Thoracic aorta (tissue), 2 donors: ENCODE measurements at regions not wholly inside any gene's neighbourhood (a gene's known extent, or its start where the extent isn't known, plus 50 kb on each side); places are given as distances from the start of the nearest gene placed in this dataset.

ENCODE experiments used
- ATAC-seq: fragments of 150-250 bp; one replicate; pipeline ENCODE4 v1.8.0; 2017; ENCODE audit warnings: low read depth; ENCODE audit not compliant: insufficient number of reproducible peaks, low FRiP score
- DNase-seq: peaks from one replicate; pipeline ENCODE4 v3.0.0-alpha.2; 2020; ENCODE audit warnings: low spot score
- H3K27ac ChIP-seq, 2 donors: fragments of 200-600 bp; sonication (generic); 1 replicate in 1 of 2; 2 replicates in 1 of 2; pipeline ENCODE4 v1.5.1; 2016; ENCODE audit warnings: mild to moderate bottlenecking in 2 of 2, moderate library complexity in 2 of 2
- H3K27me3 ChIP-seq: fragments of 200-600 bp; sonication (generic); replicated peaks from 2 replicates; pipeline ENCODE4 v1.6.0; 2016; ENCODE audit warnings: mild to moderate bottlenecking; ENCODE audit not compliant: insufficient read depth
- H3K36me3 ChIP-seq: fragments of 200-600 bp; sonication (generic); one replicate; pipeline ENCODE4 v1.5.1; 2016
- H3K4me1 ChIP-seq, 2 donors: fragments of 200-600 bp; sonication (generic); 1 replicate in 1 of 2; 2 replicates in 1 of 2; pipeline versions ENCODE4 v1.5.1 to v1.6.0; 2016; ENCODE audit warnings: low read depth in 2 of 2, mild to moderate bottlenecking in 1 of 2; ENCODE audit not compliant: control insufficient read depth in 1 of 2
- H3K4me3 ChIP-seq: fragments of 200-600 bp; sonication (generic); 2 replicates; pipeline ENCODE4 v1.5.1; 2016; ENCODE audit warnings: mild to moderate bottlenecking
- H3K9me3 ChIP-seq: fragments of 200-600 bp; sonication (generic); 2 replicates; pipeline ENCODE4 v1.5.1; 2016
- TF ChIP-seq, protein P1 (sequence below): fragments of 200-600 bp; sonication (generic); IDR thresholded peaks from one replicate; pipeline ENCODE4 v1.5.1; 2019; ENCODE audit warnings: antibody characterized with exemption

DNA sequence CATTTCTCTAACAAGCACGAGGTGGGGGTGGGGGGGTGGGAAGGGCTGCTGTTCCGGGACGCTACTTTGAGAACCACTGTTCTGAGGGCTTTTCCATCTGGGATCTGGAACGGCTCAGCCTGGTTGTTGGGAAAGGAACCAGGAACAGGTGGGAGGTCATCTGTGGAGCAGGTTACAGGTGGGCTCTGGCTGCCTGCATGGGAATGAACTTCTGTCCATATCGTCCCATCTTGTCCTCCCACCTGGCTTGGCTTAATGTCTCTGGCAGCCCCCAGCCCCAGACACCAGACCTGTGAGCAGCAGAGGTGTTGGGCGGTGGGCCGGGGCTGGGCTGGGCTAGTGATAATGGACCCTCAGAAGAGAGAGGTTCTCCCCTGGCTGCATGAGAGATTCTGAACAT is 69.4 kb upstream of the TARDBP start:
- DNase-seq (no peak), ATAC-seq (no peak)
- TF ChIP-seq, protein P1, sequence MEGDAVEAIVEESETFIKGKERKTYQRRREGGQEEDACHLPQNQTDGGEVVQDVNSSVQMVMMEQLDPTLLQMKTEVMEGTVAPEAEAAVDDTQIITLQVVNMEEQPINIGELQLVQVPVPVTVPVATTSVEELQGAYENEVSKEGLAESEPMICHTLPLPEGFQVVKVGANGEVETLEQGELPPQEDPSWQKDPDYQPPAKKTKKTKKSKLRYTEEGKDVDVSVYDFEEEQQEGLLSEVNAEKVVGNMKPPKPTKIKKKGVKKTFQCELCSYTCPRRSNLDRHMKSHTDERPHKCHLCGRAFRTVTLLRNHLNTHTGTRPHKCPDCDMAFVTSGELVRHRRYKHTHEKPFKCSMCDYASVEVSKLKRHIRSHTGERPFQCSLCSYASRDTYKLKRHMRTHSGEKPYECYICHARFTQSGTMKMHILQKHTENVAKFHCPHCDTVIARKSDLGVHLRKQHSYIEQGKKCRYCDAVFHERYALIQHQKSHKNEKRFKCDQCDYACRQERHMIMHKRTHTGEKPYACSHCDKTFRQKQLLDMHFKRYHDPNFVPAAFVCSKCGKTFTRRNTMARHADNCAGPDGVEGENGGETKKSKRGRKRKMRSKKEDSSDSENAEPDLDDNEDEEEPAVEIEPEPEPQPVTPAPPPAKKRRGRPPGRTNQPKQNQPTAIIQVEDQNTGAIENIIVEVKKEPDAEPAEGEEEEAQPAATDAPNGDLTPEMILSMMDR, result no peak
- Histone ChIP-seq H3K27me3 (no peaks in the 10 kb centered on the region), H3K4me3 (no peak overlapping the region), H3K4me1 (peaks cover 0 to 20% of the 10 kb centered on the region in 2 donors), H3K27ac (no peak overlapping the region), H3K9me3 (no peaks in the 10 kb centered on the region), H3K36me3 (no peaks in the 10 kb centered on the region)

DNA sequence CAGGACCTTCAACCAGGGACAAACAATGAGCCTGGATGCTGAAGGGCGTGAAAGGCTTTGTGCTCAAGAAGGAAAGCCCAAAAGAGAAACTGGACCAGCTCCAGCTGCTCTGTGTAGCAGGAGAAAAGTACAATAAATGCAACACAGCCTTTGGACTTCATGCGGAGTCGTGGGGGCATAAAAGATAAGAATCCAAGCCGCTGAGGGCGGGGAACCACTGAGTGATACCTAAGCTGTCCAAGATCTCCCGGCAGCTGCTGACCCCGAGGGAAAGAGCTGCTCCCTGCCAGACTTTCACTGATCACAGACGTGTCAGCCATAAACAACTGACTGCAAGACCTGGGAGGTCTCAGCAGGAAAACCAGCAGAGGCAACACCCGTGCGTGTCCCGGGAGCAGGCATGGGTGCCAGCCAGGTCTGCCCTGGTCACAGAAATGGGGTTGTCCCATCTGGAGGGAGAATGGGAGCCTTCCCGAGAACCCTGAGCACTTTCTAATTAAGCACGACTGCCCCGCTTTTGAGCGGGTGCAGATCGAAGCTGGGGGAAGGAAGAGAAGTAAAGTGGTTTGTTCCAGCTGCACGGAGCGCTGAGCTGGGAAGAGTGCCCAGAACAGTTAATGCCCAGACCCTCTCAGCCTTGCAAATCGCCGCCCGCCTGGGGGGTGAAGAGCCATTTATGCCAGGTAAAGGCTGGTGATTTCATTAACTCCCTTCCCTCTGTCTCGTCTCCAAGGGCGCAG is 68.3 kb upstream of the TARDBP start:
- H3K27ac ChIP-seq, result no peak overlapping the region
- H3K4me3 ChIP-seq, result peak overlapping the region; percentile 69
- ATAC-seq (no peak), DNase-seq (no peak)
- H3K36me3 ChIP-seq, result no peaks in the 10 kb centered on the region
- no peaks in the 10 kb centered on the region for H3K27me3 ChIP-seq
- peaks cover 0 to 20% of the 10 kb centered on the region in 2 donors for H3K4me1 ChIP-seq
- TF ChIP-seq, protein P1, result no peak
- no peaks in the 10 kb centered on the region for H3K9me3 ChIP-seq

DNA sequence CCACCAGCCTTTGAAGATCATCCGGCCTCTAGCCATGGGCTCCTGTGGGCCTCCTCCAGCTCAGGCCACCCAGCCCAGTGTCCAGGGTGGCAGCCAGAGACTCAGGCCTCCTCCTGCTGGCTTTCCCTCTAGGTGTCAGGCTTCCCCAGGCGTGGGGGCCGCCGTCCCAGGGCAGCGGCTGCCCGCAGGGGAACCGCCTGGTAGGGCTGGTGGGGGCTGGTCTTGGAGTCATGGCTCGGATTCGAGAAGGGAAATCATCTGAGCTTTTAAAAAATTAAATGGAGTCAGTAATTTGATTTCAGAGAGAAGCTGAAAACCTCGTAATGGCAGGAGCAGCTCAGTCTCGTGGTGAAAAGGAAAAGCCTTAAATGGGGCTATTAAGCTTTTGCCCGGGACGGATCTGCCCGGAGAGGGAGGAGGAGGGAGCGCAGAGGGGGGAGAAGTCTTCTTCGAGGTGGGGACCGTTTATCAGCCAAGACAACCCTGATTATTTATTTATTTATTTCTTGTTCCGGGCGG is 66.4 kb upstream of the TARDBP start:
- H3K36me3 ChIP-seq, result no peaks in the 10 kb centered on the region
- ATAC-seq (no peak), DNase-seq (no peak)
- H3K27ac ChIP-seq, result no peak overlapping the region
- H3K4me1 ChIP-seq, result peaks cover 0 to 20% of the 10 kb centered on the region in 2 donors
- no peak overlapping the region for H3K4me3 ChIP-seq
- H3K9me3 ChIP-seq, result no peaks in the 10 kb centered on the region
- no peaks in the 10 kb centered on the region for H3K27me3 ChIP-seq
- TF ChIP-seq, protein P1, result no peak

DNA sequence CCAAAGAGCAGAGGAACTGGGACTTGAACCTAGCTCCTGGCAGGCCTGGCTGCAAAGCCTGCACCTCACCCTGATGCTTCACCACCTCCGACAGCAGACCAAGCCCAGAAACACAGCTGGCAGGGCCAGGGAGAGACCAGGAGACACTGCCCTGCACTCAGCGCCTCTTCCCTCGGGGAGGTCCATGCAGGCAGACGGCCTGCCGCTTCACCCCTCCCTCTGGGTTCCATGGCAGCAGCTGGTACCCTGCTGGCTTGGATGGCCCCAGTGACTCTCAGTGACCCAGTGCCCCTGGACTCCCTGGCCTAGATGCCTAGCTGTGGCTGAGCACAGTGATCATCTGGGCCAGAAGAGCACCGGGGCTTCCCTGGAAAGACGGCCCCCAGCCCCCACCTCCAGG is 65.3 kb upstream of the TARDBP start:
- TF ChIP-seq, protein P1, result no peak
- H3K27me3 ChIP-seq, result no peaks in the 10 kb centered on the region
- H3K4me1 ChIP-seq, result peaks cover 0 to 12% of the 10 kb centered on the region in 2 donors
- H3K4me3 ChIP-seq, result no peak overlapping the region
- H3K9me3 ChIP-seq, result no peaks in the 10 kb centered on the region
- no peak for DNase-seq
- H3K36me3 ChIP-seq, result no peaks in the 10 kb centered on the region
- ATAC-seq, result no peak
- H3K27ac ChIP-seq, result no peak overlapping the region

DNA sequence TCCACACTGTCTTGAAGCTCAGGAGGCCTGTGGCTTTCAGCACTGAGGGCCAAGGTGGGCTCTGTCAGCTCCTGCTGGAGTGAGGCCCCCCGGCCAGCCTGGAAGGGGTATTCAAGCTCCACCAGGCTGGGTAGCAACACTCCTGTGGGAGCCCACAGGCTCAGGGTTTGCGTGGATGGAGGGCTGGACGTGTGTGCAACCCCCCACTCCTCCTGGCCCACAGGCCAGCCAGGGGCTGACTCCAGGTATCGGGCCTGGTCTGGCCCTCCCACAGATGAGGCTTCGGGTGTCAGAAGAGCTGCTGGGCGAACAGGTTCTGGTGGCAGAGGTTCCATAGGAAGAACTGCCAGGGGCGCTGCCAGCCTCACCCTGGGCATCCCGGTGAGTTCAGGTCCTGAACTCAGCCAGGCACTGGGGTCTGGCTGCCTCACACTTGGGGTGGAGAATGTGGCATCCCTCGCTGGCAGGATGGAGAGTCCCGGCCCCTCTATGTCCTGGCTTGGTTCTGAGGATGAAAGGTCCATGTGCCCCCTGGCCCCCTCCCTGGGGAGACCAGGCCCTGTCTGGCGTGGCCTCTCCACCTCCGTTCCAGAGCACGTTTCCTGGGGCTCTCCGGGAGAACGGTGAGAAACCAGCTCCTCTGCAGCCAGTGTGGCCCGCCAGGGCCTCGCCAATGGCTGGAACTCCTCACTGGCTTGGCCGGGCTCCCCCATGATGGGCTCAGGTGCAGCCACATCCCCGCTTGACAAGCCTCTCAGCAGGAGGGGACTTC is 64.6 kb upstream of the TARDBP start:
- no peaks in the 10 kb centered on the region for H3K27me3 ChIP-seq
- TF ChIP-seq, protein P1, result no peak
- H3K9me3 ChIP-seq, result no peaks in the 10 kb centered on the region
- no peak for DNase-seq
- H3K4me1 ChIP-seq, result peaks cover 0 to 11% of the 10 kb centered on the region in 2 donors
- no peaks in the 10 kb centered on the region for H3K36me3 ChIP-seq
- no peak overlapping the region for H3K27ac ChIP-seq
- ATAC-seq, result no peak
- no peak overlapping the region for H3K4me3 ChIP-seq
